Right atrium auricular region (tissue), 2 donors: ENCODE measurements at regions not wholly inside any gene's neighbourhood (a gene's known extent, or its start where the extent isn't known, plus 50 kb on each side); places are given as distances from the start of the nearest gene placed in this dataset.

ENCODE experiments used
- DNase-seq: peaks from one replicate; pipeline ENCODE4 v3.0.0-alpha.2; 2019; ENCODE audit warnings: low spot score
- H3K27ac ChIP-seq, 2 donors: fragments of 200-600 bp; sonication (generic); 1 replicate in 1 of 2; 2 replicates in 1 of 2; pipeline ENCODE4 v1.5.1; 2016 to 2019
- H3K27me3 ChIP-seq, 2 donors: fragments of 200-600 bp; sonication (generic); one replicate each; pipeline versions ENCODE4 v1.5.1 to v1.6.0; 2017 to 2019
- H3K36me3 ChIP-seq: fragments of 200-600 bp; sonication (generic); one replicate; pipeline ENCODE4 v1.5.1; 2016
- H3K4me1 ChIP-seq, 2 donors: fragments of 200-600 bp; sonication (generic); one replicate each; pipeline versions ENCODE4 v1.5.1 to v1.6.0; 2017 to 2019
- H3K4me3 ChIP-seq, 2 donors: fragments of 200-600 bp; sonication (generic); 1 replicate in 1 of 2; 2 replicates in 1 of 2; pipeline ENCODE4 v1.5.1; 2017 to 2019; ENCODE audit warnings: mild to moderate bottlenecking in 1 of 2, moderate library complexity in 1 of 2
- H3K9me3 ChIP-seq, 2 donors: fragments of 200-600 bp; sonication (generic); one replicate each; pipeline ENCODE4 v1.5.1; 2019
- TF ChIP-seq, protein P1 (sequence below), 2 donors: fragments of 200-600 bp; sonication (generic); IDR thresholded peaks; one replicate each; pipeline ENCODE4 v1.5.1; 2019; ENCODE audit warnings: antibody characterized with exemption in 2 of 2

GRCh38 chr1:90161625-90162024, 166.7 kb downstream of the ZNF326 start:
- H3K4me3 ChIP-seq, result no peak overlapping the region
- TF ChIP-seq, protein P1, sequence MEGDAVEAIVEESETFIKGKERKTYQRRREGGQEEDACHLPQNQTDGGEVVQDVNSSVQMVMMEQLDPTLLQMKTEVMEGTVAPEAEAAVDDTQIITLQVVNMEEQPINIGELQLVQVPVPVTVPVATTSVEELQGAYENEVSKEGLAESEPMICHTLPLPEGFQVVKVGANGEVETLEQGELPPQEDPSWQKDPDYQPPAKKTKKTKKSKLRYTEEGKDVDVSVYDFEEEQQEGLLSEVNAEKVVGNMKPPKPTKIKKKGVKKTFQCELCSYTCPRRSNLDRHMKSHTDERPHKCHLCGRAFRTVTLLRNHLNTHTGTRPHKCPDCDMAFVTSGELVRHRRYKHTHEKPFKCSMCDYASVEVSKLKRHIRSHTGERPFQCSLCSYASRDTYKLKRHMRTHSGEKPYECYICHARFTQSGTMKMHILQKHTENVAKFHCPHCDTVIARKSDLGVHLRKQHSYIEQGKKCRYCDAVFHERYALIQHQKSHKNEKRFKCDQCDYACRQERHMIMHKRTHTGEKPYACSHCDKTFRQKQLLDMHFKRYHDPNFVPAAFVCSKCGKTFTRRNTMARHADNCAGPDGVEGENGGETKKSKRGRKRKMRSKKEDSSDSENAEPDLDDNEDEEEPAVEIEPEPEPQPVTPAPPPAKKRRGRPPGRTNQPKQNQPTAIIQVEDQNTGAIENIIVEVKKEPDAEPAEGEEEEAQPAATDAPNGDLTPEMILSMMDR (IDR thresholded peaks at IDR 0.05), result no peak
- H3K9me3 ChIP-seq, result no peaks in the 10 kb centered on the region
- H3K27ac ChIP-seq, result no peak overlapping the region
- H3K36me3 ChIP-seq, result no peaks in the 10 kb centered on the region
- H3K27me3 ChIP-seq, result no peaks in the 10 kb centered on the region
- no peaks in the 10 kb centered on the region for H3K4me1 ChIP-seq
- DNase-seq, result no peak

- Histone ChIP-seq H3K36me3 (no peaks in the 10 kb centered on the region), H3K4me3 (no peak overlapping the region), H3K4me1 (no peaks in the 10 kb centered on the region), H3K27me3 (no peaks in the 10 kb centered on the region), H3K27ac (no peak overlapping the region), H3K9me3 (peaks cover 0 to 5% of the 10 kb centered on the region in 2 donors)
- TF ChIP-seq, protein P1 (IDR thresholded peaks at IDR 0.05), result no peak
- no peak for DNase-seq
Measured at GRCh38 chr1:90155721-90156487, 161.0 kb downstream of the ZNF326 start.

DNA sequence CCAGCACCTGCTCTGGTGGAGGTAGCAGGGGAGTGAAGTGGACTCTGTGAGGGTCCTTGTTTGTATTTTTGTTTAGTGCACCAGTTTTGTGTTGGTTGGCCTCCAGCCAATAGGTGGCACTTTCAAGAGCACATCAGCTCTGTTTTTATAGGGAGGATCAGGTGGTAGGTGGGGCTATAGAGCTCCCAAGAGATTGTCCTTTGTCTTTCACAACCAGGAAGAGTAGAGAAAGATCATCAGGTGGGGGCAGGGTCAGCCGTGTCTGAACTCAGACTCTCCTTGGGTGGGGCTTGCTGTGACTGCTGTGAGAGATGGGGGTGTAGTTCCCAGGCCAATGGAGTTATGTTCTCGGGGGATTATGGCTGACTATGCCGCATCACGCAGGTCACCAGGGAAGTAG, 159.8 kb downstream of the ZNF326 start:
- Histone ChIP-seq H3K27me3 (no peaks in the 10 kb centered on the region), H3K4me1 (no peaks in the 10 kb centered on the region), H3K4me3 (no peak overlapping the region), H3K36me3 (no peaks in the 10 kb centered on the region), H3K27ac (no peak overlapping the region), H3K9me3 (peaks cover 0 to 5% of the 10 kb centered on the region in 2 donors)
- no peak for DNase-seq
- TF ChIP-seq, protein P1 (IDR thresholded peaks at IDR 0.05), result no peak

DNA sequence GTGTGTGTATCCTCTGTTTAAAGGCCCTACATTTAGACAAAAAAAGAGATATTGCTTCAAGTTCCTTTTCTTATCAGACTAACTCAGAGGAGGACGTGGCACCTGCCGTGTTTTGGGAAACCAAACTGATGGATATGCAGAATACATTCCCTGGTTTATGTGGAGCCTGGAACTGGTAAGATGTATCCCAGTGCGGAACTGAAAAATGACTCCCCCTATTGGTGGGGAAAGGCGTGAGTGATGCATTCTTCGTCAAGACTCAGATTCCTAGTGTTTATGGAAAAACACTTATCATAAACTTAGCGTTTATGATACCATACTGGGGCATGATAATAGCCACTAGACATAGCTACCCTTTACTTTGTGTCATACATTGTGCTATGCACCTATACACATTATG, 154.2 kb downstream of the ZNF326 start:
- Histone ChIP-seq H3K4me3 (no peak overlapping the region), H3K27ac (no peak overlapping the region), H3K9me3 (peaks cover 0 to 5% of the 10 kb centered on the region in 2 donors), H3K27me3 (no peaks in the 10 kb centered on the region), H3K36me3 (no peaks in the 10 kb centered on the region), H3K4me1 (no peaks in the 10 kb centered on the region)
- TF ChIP-seq, protein P1 (IDR thresholded peaks at IDR 0.05), result no peak
- no peak for DNase-seq

- Histone ChIP-seq H3K4me3 (no peak overlapping the region), H3K4me1 (no peaks in the 10 kb centered on the region), H3K27ac (no peak overlapping the region), H3K36me3 (no peaks in the 10 kb centered on the region), H3K9me3 (no peaks in the 10 kb centered on the region), H3K27me3 (no peaks in the 10 kb centered on the region)
- no peak for DNase-seq
- TF ChIP-seq, protein P1 (IDR thresholded peaks at IDR 0.05), result no peak
Measured at GRCh38 chr1:90147093-90147492, 152.2 kb downstream of the ZNF326 start.

DNA sequence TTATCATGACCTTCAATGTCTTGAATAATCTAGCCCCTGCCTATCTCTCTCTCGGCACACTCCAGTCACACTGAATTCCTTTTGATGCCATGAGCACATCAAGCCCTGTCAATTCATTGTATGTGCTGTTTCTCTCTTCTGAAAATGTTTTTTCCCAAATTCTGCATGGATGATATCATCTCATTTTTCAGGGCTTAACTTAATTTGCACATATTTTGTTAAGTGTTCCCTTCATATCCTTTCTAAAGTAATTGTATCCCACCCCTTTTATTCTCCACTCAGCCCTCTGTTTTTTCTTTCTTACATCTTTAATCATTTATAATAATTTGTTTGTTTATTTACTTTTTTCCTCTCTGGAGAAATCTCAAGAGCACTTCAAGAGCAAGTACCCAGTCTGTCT, 149.9 kb downstream of the ZNF326 start:
- Histone ChIP-seq H3K36me3 (no peaks in the 10 kb centered on the region), H3K4me1 (no peaks in the 10 kb centered on the region), H3K27ac (no peak overlapping the region), H3K9me3 (peaks cover 0 to 4% of the 10 kb centered on the region in 2 donors), H3K4me3 (no peak overlapping the region), H3K27me3 (no peaks in the 10 kb centered on the region)
- no peak for DNase-seq
- TF ChIP-seq, protein P1 (IDR thresholded peaks at IDR 0.05), result no peak
